ENCODE measurements at regions not wholly inside any gene's neighbourhood (a gene's known extent, or its start where the extent isn't known, plus 50 kb on each side); places are given as distances from the start of the nearest gene placed in this dataset.

- no peak for TF ChIP-seq POLR2A (IDR thresholded peaks at IDR 0.05)
- TF ChIP-seq, protein P1, sequence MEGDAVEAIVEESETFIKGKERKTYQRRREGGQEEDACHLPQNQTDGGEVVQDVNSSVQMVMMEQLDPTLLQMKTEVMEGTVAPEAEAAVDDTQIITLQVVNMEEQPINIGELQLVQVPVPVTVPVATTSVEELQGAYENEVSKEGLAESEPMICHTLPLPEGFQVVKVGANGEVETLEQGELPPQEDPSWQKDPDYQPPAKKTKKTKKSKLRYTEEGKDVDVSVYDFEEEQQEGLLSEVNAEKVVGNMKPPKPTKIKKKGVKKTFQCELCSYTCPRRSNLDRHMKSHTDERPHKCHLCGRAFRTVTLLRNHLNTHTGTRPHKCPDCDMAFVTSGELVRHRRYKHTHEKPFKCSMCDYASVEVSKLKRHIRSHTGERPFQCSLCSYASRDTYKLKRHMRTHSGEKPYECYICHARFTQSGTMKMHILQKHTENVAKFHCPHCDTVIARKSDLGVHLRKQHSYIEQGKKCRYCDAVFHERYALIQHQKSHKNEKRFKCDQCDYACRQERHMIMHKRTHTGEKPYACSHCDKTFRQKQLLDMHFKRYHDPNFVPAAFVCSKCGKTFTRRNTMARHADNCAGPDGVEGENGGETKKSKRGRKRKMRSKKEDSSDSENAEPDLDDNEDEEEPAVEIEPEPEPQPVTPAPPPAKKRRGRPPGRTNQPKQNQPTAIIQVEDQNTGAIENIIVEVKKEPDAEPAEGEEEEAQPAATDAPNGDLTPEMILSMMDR (IDR thresholded peaks at IDR 0.05) = no peak
Observed at GRCh38 chr15:47410247-47410646, 307.1 kb upstream of the SEMA6D start.

Measured in thyroid gland (tissue), 4 donors.